ENCODE measurements at regions not wholly inside any gene's neighbourhood (a gene's known extent, or its start where the extent isn't known, plus 50 kb on each side); places are given as distances from the start of the nearest gene placed in this dataset.
"Not testable (repeated sequence)": the region's sequence is repeated elsewhere in the genome, so short reads cannot be mapped to it uniquely, and the experiment has no call there.

DNA sequence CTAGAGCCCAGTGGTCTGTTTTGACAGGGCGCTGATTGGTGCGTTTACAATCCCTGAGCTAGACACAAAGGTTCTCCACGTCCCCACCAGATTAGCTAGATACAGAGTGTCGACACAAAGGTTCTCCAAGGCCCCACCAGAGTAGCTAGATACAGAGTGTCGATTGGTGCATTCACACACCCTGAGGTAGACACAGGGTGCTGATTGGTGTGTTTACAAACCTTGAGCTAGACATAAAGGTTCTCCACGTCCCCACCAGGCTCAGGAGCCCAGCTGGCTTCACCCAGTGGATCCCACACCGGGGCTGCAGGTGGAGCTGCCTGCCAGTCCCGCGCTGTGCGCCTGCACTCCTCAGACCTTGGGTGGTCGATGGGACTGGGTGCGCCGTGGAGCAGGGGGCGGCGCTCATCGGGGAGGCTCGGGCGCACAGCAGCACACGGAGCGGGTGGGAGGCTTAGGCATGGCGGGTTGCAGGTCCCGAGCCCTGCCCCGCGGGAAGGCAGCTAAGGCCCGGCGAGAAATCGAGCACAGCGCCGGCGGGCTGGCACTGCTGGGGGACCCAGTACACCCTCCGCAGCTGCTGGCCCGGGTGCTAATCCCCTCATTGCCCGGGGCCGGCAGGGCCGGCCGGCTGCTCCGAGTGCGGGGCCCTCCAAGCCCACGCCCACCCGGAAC is 122.0 kb upstream of the ANKH start:
- not testable (repeated sequence) for DNase-seq (ENCODE audit: low read depth in 1 of 2, low spot score in 1 of 2)

- DNase-seq (ENCODE audit: low read depth in 1 of 2, low spot score in 1 of 2): peak in 1 of 2 donors; percentile 21
Measured at GRCh38 chr5:14992751-14993458, 121.3 kb upstream of the ANKH start.

GRCh38 chr5:14988223-14988622 is 116.6 kb upstream of the ANKH start:
- no peak for DNase-seq (ENCODE audit: low read depth in 1 of 2, low spot score in 1 of 2)

DNA sequence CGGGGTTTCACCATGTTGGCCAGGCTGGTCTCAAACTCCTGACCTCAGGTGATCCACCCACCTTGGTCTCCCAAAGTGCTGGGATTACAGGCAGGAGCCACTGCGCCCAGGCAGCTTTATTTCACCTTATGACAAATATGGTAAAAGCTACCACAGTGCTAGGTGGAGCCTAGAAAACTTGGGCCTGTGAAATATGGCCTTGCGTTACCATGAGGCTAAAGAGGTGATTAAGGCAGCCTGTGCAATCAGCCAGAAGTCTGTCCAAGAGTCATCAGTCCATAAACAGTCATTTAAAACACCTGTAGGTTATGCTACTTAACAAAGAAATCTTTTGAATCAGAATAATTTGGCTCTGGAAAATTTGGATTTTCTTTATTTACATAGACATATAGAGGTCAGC is 114.8 kb upstream of the ANKH start:
- DNase-seq (ENCODE audit: low read depth in 1 of 2, low spot score in 1 of 2): no peak

GRCh38 chr5:14983666-14984441 is 112.3 kb upstream of the ANKH start:
- no peak for DNase-seq (ENCODE audit: low read depth in 1 of 2, low spot score in 1 of 2)

DNA sequence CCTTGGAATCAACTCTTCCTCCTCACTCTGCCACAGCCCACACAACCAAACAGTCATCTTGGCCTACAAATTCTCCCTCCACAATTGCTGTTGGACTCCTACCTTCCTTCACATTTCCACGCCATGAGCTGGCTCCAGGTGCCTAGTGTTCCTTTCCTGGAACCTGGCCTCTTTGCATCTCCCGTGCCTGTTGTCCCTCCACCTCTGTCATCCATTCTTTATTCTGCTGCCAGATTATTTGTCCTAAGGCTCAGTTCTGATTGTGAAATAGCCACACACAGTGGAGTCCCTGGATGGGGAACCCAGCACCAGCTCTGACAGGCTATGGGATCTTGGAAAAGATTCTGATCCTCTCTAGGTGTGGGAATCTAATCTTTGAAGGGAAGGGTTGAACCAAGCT is 109.1 kb upstream of the ANKH start:
- no peak for DNase-seq (ENCODE audit: low read depth in 1 of 2, low spot score in 1 of 2)

GRCh38 chr5:14977058-14977685 is 105.6 kb upstream of the ANKH start:
- DNase-seq (ENCODE audit: low read depth in 1 of 2, low spot score in 1 of 2): no peak

DNA sequence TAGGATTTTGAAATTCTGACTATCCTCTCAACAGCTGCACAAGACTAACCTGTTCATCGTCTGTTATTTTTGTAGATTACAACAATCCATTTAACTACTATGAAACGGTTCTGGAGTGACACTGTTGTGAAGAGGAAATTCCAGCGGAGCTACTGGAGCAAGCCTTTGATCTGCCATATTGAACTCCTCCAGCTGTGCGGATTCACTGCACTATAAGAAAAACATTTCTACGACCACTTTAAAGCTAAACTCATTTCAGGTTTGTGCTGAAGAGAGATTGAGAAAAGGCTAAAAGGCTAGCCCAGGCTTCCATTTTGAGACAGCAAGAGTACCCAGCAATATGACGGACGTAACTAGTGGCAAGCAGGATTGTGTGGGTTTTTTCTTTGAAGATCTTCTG is 104.9 kb upstream of the ANKH start:
- no peak for DNase-seq (ENCODE audit: low read depth in 1 of 2, low spot score in 1 of 2)

- no peak for DNase-seq (ENCODE audit: low read depth in 1 of 2, low spot score in 1 of 2)
Measured at GRCh38 chr5:14971873-14972272, 100.3 kb upstream of the ANKH start.

- no peak for DNase-seq (ENCODE audit: low read depth in 1 of 2, low spot score in 1 of 2)
Measured at GRCh38 chr5:14968796-14969195, 97.2 kb upstream of the ANKH start.

GRCh38 chr5:14967166-14967565 is 95.6 kb upstream of the ANKH start:
- no peak for DNase-seq (ENCODE audit: low read depth in 1 of 2, low spot score in 1 of 2)

GRCh38 chr5:14965815-14966214 is 94.2 kb upstream of the ANKH start:
- DNase-seq (ENCODE audit: low read depth in 1 of 2, low spot score in 1 of 2): no peak

DNA sequence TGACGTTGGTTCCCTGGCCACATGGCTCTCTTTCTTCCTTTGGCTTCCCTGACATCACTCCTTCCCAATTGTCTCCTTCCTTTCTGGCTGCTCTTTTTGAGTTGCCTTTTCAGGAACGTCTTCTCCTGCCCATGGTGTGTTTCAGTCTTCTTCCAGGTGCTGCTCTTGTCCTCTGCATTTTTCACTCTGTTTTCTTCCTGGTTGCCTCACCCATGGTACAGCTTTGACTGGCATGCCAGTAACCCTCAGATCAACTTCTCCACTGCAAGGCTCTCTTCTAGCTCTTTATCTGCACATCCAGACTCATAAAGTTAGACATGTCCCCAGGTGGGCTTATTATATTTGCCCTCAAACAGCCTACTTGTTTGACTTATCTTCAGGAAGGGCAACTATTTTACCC is 91.0 kb upstream of the ANKH start:
- DNase-seq (ENCODE audit: low read depth in 1 of 2, low spot score in 1 of 2): no peak

- DNase-seq (ENCODE audit: low read depth in 1 of 2, low spot score in 1 of 2): no peak
Measured at GRCh38 chr5:14960120-14960462, 88.5 kb upstream of the ANKH start.

- DNase-seq (ENCODE audit: low read depth in 1 of 2, low spot score in 1 of 2): no peak
Measured at GRCh38 chr5:14959399-14960119, 88.0 kb upstream of the ANKH start.

DNA sequence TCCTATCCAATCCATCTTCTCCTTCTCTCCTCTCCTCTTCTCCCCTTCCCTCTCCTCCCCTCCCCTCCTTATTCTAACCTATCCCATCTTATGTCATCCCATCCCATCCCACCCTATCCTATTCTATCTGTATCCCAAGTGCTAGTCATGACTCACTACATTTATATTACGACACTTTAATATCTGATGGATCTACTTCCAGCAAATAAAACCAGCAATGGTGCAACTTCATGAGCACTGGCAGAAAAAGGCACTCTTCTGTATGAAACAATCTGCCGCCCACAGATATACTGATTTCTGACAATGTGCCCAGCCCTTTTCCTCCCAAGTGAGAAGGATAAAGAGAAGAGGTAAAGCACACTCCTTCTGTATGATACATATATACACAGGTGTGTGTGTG is 86.6 kb upstream of the ANKH start:
- DNase-seq (ENCODE audit: low read depth in 1 of 2, low spot score in 1 of 2): no peak

DNA sequence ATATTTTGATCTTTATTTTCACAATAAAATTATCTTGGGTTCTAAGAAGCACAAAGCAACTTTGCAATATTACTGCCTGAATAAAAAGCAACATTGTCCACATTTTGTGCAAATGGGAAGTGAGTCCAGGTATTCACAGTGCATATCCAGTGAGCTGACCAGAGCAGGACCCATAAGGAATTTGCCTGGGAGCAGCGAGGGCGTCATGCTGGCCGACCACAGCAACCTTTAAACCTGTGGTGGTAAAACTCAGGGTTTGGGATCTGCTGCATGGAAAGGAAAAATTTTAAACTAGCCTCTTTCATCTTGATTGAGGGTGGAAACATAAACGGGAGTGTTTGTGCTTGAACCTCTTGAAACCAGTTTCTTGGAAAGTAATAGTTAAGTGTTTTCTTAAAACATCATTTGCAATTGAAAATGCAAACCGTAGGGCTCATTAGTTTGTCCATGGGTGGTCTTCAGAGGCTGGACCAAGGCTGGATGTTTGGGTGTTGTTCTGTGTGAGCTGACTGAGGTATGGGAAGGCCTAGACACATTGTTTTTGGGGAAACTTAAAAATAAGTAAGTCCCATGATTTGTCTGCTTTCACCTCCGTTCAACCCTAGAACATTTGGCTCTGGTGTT is 85.0 kb upstream of the ANKH start:
- DNase-seq (ENCODE audit: low read depth in 1 of 2, low spot score in 1 of 2): no peak

DNA sequence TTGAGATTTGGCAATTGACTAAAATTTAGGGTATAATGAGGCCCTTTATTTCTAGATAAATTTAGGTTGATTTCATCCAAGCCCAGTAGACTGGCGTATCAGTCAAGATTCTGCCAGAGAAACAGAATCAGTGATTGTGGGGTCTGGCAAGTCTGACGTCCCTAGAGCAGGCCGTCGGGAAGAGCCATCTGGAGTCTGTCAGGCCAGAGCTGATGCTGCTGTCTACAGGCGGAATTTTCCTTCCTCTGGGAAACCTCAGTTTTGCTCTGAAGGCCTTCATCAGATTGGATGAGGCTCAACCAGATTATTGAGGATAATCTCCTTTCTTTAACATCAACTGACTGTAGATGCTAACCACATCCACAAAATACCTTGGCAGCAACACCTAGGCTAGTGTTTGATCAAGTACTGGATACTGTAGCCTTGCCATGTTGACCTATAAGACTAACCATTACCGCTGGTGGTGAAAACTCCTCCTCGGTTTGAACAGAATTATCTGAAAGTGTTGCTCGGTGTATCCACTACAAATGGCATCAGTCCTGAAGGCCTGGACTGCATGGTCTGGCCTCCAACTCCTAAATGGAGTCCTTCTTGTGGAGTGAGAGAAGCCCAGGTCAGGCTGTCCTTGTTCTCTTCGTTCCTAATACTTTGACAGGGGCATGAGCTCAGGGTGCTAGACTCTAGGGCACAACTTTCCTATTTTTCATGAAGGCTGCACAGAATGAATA is 83.2 kb upstream of the ANKH start:
- no peak for DNase-seq (ENCODE audit: low read depth in 1 of 2, low spot score in 1 of 2)

GRCh38 chr5:14954216-14954615 is 82.6 kb upstream of the ANKH start:
- no peak for DNase-seq (ENCODE audit: low read depth in 1 of 2, low spot score in 1 of 2)

DNA sequence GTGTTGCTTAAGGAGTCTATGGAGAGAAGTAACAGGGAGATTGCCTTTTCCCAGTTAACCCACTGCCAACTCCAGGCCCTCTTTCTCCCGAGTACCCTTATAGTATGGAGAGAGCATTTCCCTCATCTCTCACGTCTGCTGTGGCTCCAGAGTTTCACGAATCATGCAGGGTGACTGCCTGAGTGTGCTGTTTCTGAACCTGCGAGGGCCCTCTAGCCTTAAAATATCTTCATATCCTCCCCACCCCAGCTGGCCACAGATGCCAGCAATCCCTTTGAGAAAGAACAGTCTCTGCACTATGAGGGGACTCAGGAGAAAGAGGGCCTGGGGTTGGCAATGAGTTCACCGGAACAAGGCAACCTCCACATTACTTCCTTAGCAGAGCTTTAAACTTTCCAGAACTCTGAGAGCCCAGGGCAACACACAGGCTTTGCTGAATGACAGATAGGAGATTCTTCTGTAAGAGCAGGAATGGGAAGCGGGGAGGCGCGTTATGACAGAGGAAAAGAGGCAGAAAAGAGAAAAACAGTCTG is 81.6 kb upstream of the ANKH start:
- DNase-seq (ENCODE audit: low read depth in 1 of 2, low spot score in 1 of 2): no peak

Data from activated T-helper 1 cell treated with anti-CD3 and anti-CD28 coated beads, Interleukin-2, amount 50 U/mL, for 16 hours (primary cell).